ENCODE measurements at regions not wholly inside any gene's neighbourhood (a gene's known extent, or its start where the extent isn't known, plus 50 kb on each side); places are given as distances from the start of the nearest gene placed in this dataset.
A peak's percentile ranks its signal among the peaks of the same experiment; 100 is the strongest.

DNA sequence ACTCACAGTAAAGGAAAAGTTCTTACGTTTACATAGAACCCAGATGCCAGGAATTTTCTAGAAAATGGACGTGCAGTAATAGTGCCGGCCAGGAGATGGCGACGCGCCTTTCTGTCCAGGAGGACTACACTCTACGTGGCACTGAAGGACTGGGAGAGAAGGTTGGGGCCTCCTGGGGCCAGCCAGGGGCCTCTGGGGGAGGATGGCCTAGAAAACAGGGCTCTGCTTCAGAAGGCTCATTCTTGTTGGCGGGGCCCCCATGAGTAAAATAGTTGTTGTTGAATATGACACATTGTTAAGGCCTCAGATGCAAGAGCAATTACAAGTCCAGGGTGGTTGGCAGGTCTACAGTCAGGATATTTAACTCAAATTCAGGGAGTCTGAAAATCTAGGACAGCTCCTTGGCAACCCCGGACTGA, 120.1 kb upstream of the MAX start:
- Histone ChIP-seq H3K27ac (ENCODE audit: extremely low read length, insufficient read depth, low read length) (no peak overlapping the region), H2AFZ (ENCODE audit: low read length) (no peak overlapping the region), H3K36me3 (replicated peaks in 1 of 2; ENCODE audit: control insufficient read depth in 1 of 2, insufficient read depth in 2 of 2, low read length in 2 of 2) (no peaks in the 10 kb centered on the region), H3K4me3 (replicated peaks in 1 of 3; ENCODE audit: insufficient read depth in 1 of 3, low read depth in 2 of 3, low read length in 3 of 3) (no peak overlapping the region), H3K27me3 (ENCODE audit: control insufficient read depth in 1 of 2, insufficient read depth in 2 of 2, low read length in 2 of 2) (no peaks in the 10 kb centered on the region), H4K20me1 (ENCODE audit: insufficient read depth, low read length) (no peaks in the 10 kb centered on the region), H3K4me2 (ENCODE audit: low read depth, low read length) (no peak overlapping the region), H3K9ac (ENCODE audit: insufficient read depth, low read depth, low read length) (no peak overlapping the region), H3K4me1 (ENCODE audit: insufficient read depth, low read length) (peaks cover 42% of the 10 kb centered on the region), H3K79me2 (ENCODE audit: insufficient read depth, low read length) (no peaks in the 10 kb centered on the region), H3K9me3 (ENCODE audit: low read length) (no peaks in the 10 kb centered on the region)
- DNase-seq (ENCODE audit: low spot score) = no peak
- in situ Hi-C loops (cut with HindIII; ENCODE audit: extremely low pct_ligation_motif_present, low pct_unique_long_range_greater_than_20kb) (no loop called here), intact Hi-C loops (cut with micrococcal nuclease; ENCODE audit: unreplicated experiment) (no loop called here)
- POLR2A ChIA-PET = interaction anchor here (0.9 kb wide), 1 partner anchor 15 kb away, joined by 5 read pairs; no protein-coding TSS in a partner anchor
- CTCF ChIA-PET (ENCODE audit: low intra/inter-chr PET ratio, low total read pairs) = interaction anchor here (0.8 to 1.2 kb wide), 3 partner anchors 20 to 189 kb away, joined by 3 read pairs; no protein-coding TSS in a partner anchor
- WGBS (ENCODE audit: low lambda C conversion rate) = 23% methylated on average over 8 of the region's 9 CpGs
- FAIRE-seq = no peak
- BruUV-seq (replicated peaks) = no TSS peak
- ATAC-seq = peak; percentile 14; the same call in 1 of the 3 replicates
- TF ChIP-seq RFX5 (IDR thresholded peaks at IDR 0.05; ENCODE audit: low read depth, low read length) = no peak
- TF ChIP-seq POLR2G (IDR thresholded peaks at IDR 0.05; ENCODE audit: low read depth, low read length) = no peak
- peak; percentile 52; the same call in 1 of the 2 replicates for TF ChIP-seq GATAD2A (CRISPR knock-in tag; IDR thresholded peaks at IDR 0.05)
- TF ChIP-seq FOXA1 (IDR thresholded peaks at IDR 0.05) = no peak
- no peak for TF ChIP-seq FOXA1 (CRISPR knock-in tag; IDR thresholded peaks at IDR 0.05)
- TF ChIP-seq ZNF232 (CRISPR knock-in tag; IDR thresholded peaks at IDR 0.05; ENCODE audit: borderline replicate concordance) = 0 out of 2 replicates have a peak, but pooled peaks have one; percentile 27
- 0 out of 2 replicates have a peak, but pooled peaks have one; percentile 35 for TF ChIP-seq KLF9 (CRISPR knock-in tag; IDR thresholded peaks at IDR 0.05; ENCODE audit: low read depth)
- no peak for TF ChIP-seq NCOR1 (IDR thresholded peaks at IDR 0.05; ENCODE audit: borderline replicate concordance, low read length)
- TF ChIP-seq, protein P1, sequence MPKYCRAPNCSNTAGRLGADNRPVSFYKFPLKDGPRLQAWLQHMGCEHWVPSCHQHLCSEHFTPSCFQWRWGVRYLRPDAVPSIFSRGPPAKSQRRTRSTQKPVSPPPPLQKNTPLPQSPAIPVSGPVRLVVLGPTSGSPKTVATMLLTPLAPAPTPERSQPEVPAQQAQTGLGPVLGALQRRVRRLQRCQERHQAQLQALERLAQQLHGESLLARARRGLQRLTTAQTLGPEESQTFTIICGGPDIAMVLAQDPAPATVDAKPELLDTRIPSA (CRISPR knock-in tag; IDR thresholded peaks at IDR 0.05; ENCODE audit: borderline replicate concordance) = no peak
- TF ChIP-seq RARA (CRISPR knock-in tag; IDR thresholded peaks at IDR 0.05) = 0 out of 2 replicates have a peak, but pooled peaks have one; percentile 17
- TF ChIP-seq, protein P2, sequence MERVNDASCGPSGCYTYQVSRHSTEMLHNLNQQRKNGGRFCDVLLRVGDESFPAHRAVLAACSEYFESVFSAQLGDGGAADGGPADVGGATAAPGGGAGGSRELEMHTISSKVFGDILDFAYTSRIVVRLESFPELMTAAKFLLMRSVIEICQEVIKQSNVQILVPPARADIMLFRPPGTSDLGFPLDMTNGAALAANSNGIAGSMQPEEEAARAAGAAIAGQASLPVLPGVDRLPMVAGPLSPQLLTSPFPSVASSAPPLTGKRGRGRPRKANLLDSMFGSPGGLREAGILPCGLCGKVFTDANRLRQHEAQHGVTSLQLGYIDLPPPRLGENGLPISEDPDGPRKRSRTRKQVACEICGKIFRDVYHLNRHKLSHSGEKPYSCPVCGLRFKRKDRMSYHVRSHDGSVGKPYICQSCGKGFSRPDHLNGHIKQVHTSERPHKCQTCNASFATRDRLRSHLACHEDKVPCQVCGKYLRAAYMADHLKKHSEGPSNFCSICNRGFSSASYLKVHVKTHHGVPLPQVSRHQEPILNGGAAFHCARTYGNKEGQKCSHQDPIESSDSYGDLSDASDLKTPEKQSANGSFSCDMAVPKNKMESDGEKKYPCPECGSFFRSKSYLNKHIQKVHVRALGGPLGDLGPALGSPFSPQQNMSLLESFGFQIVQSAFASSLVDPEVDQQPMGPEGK (CRISPR knock-in tag; IDR thresholded peaks at IDR 0.05) = peak; percentile 66
- TF ChIP-seq EP300 (IDR thresholded peaks at IDR 0.05; ENCODE audit: low read depth in 2 of 2, low read length in 2 of 2) = 0 out of 4 replicates have a peak, but pooled peaks of 1 of the 2 experiments have one; percentile 44
- TF ChIP-seq EP300 (CRISPR knock-in tag; IDR thresholded peaks at IDR 0.05; ENCODE audit: borderline replicate concordance) = no peak
- TF ChIP-seq TFE3 (CRISPR knock-in tag; IDR thresholded peaks at IDR 0.05) = 0 out of 2 replicates have a peak, but pooled peaks have one; percentile 18
- no peak for TF ChIP-seq POLR2AphosphoS5 (IDR thresholded peaks at IDR 0.05; ENCODE audit: low read depth, low read length)
- TF ChIP-seq, protein P3, sequence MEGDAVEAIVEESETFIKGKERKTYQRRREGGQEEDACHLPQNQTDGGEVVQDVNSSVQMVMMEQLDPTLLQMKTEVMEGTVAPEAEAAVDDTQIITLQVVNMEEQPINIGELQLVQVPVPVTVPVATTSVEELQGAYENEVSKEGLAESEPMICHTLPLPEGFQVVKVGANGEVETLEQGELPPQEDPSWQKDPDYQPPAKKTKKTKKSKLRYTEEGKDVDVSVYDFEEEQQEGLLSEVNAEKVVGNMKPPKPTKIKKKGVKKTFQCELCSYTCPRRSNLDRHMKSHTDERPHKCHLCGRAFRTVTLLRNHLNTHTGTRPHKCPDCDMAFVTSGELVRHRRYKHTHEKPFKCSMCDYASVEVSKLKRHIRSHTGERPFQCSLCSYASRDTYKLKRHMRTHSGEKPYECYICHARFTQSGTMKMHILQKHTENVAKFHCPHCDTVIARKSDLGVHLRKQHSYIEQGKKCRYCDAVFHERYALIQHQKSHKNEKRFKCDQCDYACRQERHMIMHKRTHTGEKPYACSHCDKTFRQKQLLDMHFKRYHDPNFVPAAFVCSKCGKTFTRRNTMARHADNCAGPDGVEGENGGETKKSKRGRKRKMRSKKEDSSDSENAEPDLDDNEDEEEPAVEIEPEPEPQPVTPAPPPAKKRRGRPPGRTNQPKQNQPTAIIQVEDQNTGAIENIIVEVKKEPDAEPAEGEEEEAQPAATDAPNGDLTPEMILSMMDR (CRISPR knock-in tag; IDR thresholded peaks at IDR 0.05) = peak; percentile 87
- peak; percentile 27; the same call in 1 of the 2 replicates for TF ChIP-seq ZFP91 (CRISPR knock-in tag; IDR thresholded peaks at IDR 0.05; ENCODE audit: borderline replicate concordance)
